ENCODE measurements at regions not wholly inside any gene's neighbourhood (a gene's known extent, or its start where the extent isn't known, plus 50 kb on each side); places are given as distances from the start of the nearest gene placed in this dataset.

GRCh38 chr5:73330613-73331012 lies 118.0 kb downstream of the FOXD1 start:
- Histone ChIP-seq H3K4me3 (ENCODE audit: control insufficient read depth in 2 of 3, extremely low read depth in 1 of 3, insufficient read depth in 2 of 3, low read depth in 1 of 3, low read length in 3 of 3) (no peak overlapping the region), H3K4me2 (ENCODE audit: control insufficient read depth, extremely low read depth, insufficient read depth, low read depth, low read length) (no peak overlapping the region), H2AFZ (ENCODE audit: control insufficient read depth, low read length) (no peak overlapping the region), H3K9ac (ENCODE audit: control insufficient read depth, extremely low read depth, insufficient read depth, low read length) (no peak overlapping the region), H4K20me1 (ENCODE audit: control insufficient read depth, extremely low read depth, insufficient read depth, low read length) (no peaks in the 10 kb centered on the region), H3K36me3 (ENCODE audit: control insufficient read depth in 2 of 2, extremely low read depth in 1 of 2, insufficient read depth in 2 of 2, low read length in 2 of 2) (no peaks in the 10 kb centered on the region), H3K9me1 (ENCODE audit: control insufficient read depth, extremely low read depth, insufficient read depth, low read length) (no peaks in the 10 kb centered on the region), H3K79me2 (ENCODE audit: control insufficient read depth, insufficient read depth, low read length) (no peaks in the 10 kb centered on the region), H3K27ac (ENCODE audit: control insufficient read depth, insufficient read depth, low read length) (no peak overlapping the region), H3K27me3 (ENCODE audit: control insufficient read depth, extremely low read depth, insufficient read depth, low read length) (peaks cover 7% of the 10 kb centered on the region), H3K4me1 (ENCODE audit: control insufficient read depth, extremely low read depth, insufficient read depth, low read length) (peaks cover 10% of the 10 kb centered on the region), H3K9me3 (ENCODE audit: control insufficient read depth, low read depth, low read length) (peaks cover 3% of the 10 kb centered on the region)
- no peak for FAIRE-seq
- dilution Hi-C loops (cut with MboI; ENCODE audit: extremely low pct_ligation_motif_present, low sequenced_read_pairs) = no loop called here
- no peak for DNase-seq (ENCODE audit: low read depth, low spot score)
- TF ChIP-seq CTCF (optimal IDR thresholded peaks at IDR 0.05 in 1 of 3, IDR thresholded peaks at IDR 0.05 in 1 of 3, conservative IDR thresholded peaks at IDR 0.05 in 1 of 3; ENCODE audit: extremely low read depth in 1 of 3, insufficient read depth in 2 of 3, low read length in 3 of 3) = no peak
- no peak for TF ChIP-seq EZH2 (IDR thresholded peaks at IDR 0.05; ENCODE audit: low read length)

- dilution Hi-C loops (cut with MboI; ENCODE audit: extremely low pct_ligation_motif_present, low sequenced_read_pairs) = no loop called here
- Histone ChIP-seq H3K9ac (ENCODE audit: control insufficient read depth, extremely low read depth, insufficient read depth, low read length) (no peak overlapping the region), H3K9me3 (ENCODE audit: control insufficient read depth, low read depth, low read length) (peaks cover 3% of the 10 kb centered on the region)
Observed at GRCh38 chr5:73328640-73329039, 119.9 kb downstream of the FOXD1 start.

More at GRCh38 chr5:73328640-73329039, 119.9 kb downstream of the FOXD1 start:
- no peak for FAIRE-seq
- Histone ChIP-seq H2AFZ (ENCODE audit: control insufficient read depth, low read length) (no peak overlapping the region), H3K36me3 (ENCODE audit: control insufficient read depth in 2 of 2, extremely low read depth in 1 of 2, insufficient read depth in 2 of 2, low read length in 2 of 2) (no peaks in the 10 kb centered on the region), H4K20me1 (ENCODE audit: control insufficient read depth, extremely low read depth, insufficient read depth, low read length) (no peaks in the 10 kb centered on the region), H3K4me2 (ENCODE audit: control insufficient read depth, extremely low read depth, insufficient read depth, low read depth, low read length) (no peak overlapping the region), H3K4me1 (ENCODE audit: control insufficient read depth, extremely low read depth, insufficient read depth, low read length) (peaks cover 10% of the 10 kb centered on the region), H3K79me2 (ENCODE audit: control insufficient read depth, insufficient read depth, low read length) (no peaks in the 10 kb centered on the region), H3K9me1 (ENCODE audit: control insufficient read depth, extremely low read depth, insufficient read depth, low read length) (no peaks in the 10 kb centered on the region), H3K4me3 (ENCODE audit: control insufficient read depth in 2 of 3, extremely low read depth in 1 of 3, insufficient read depth in 2 of 3, low read depth in 1 of 3, low read length in 3 of 3) (no peak overlapping the region), H3K27ac (ENCODE audit: control insufficient read depth, insufficient read depth, low read length) (no peak overlapping the region), H3K27me3 (ENCODE audit: control insufficient read depth, extremely low read depth, insufficient read depth, low read length) (peaks cover 5% of the 10 kb centered on the region)
- no peak for TF ChIP-seq CTCF (optimal IDR thresholded peaks at IDR 0.05 in 1 of 3, IDR thresholded peaks at IDR 0.05 in 1 of 3, conservative IDR thresholded peaks at IDR 0.05 in 1 of 3; ENCODE audit: extremely low read depth in 1 of 3, insufficient read depth in 2 of 3, low read length in 3 of 3)
- no peak for TF ChIP-seq EZH2 (IDR thresholded peaks at IDR 0.05; ENCODE audit: low read length)
- DNase-seq (ENCODE audit: low read depth, low spot score) = no peak
